Motor neuron (in vitro differentiated cells): ENCODE measurements at regions not wholly inside any gene's neighbourhood (a gene's known extent, or its start where the extent isn't known, plus 50 kb on each side); places are given as distances from the start of the nearest gene placed in this dataset.
A peak's percentile ranks its signal among the peaks of the same experiment; 100 is the strongest.

Source experiments
- ATAC-seq, 8 experiments: fragments of 200-7000 bp; cut with Tn5 transposase; replicated peaks in 6 of 8; 2 replicates each; pipeline ENCODE4 v1.8.0; 2021; ENCODE audit warnings: mild to moderate bottlenecking in 8 of 8, moderate library complexity in 8 of 8
- H3K27ac ChIP-seq, 2 donors: fragments of 250-450 bp; sonication (Bioruptor Pico); 2 replicates each; pipeline ENCODE4 v1.9.0; 2021; ENCODE audit warnings: antibody characterized with exemption in 2 of 2, mild to moderate bottlenecking in 2 of 2, moderate library complexity in 1 of 2
- H3K4me1 ChIP-seq, 2 donors: fragments of 250-450 bp; sonication (Bioruptor Pico); replicated peaks in 1 of 2; 2 replicates each; pipeline ENCODE4 v1.6.1; 2021; ENCODE audit warnings: antibody characterized with exemption in 2 of 2, mild to moderate bottlenecking in 2 of 2, moderate library complexity in 1 of 2
- H3K4me3 ChIP-seq, 5 donors: fragments of 250-450 bp; sonication (Bioruptor Pico); 2 replicates each; pipeline ENCODE4 v1.9.0; 2021; ENCODE audit warnings: antibody characterized with exemption in 5 of 5, mild to moderate bottlenecking in 5 of 5, moderate library complexity in 4 of 5
- WGBS, 10 experiments: fragments of 450-650 bp; shearing (Covaris generic); methylation state at CpG; one replicate each; pipeline ENCODE4 v1.0.0; 2022; 5-methylcytosine and 5-hydroxymethylcytosine counted together
- in situ Hi-C, 9 experiments: fragments of 400-800 bp; cut with MboI; loops; one replicate each; pipeline ENCODE4 v1.15.0; 2021; ENCODE audit warnings: low sequenced_read_pairs in 9 of 9, low pct_unique_long_range_greater_than_20kb in 2 of 9; ENCODE audit not compliant: unreplicated experiment in 9 of 9

GRCh38 chr16:13291591-13292333 lies 390.4 kb downstream of the SHISA9 start:
- Histone ChIP-seq H3K4me1 (no peaks in the 10 kb centered on the region), H3K27ac (no peak overlapping the region), H3K4me3 (no peak overlapping the region)
- 39 to 91% (median 76%) methylated on average over 1 to 4 of the region's 4 CpGs for WGBS, 10 experiments
- ATAC-seq, result no peak
- in situ Hi-C loops, result no loop called here

GRCh38 chr16:13296206-13296605 lies 394.8 kb downstream of the SHISA9 start:
- H3K4me3 ChIP-seq, result no peak overlapping the region
- H3K4me1 ChIP-seq, result peaks cover 5 to 7% of the 10 kb centered on the region in 2 donors

GRCh38 chr16:13298666-13299065 lies 397.3 kb downstream of the SHISA9 start:
- 0 to 96% (median 48%) methylated on average over 2 to 5 of the region's 5 CpGs; no CpG with 5 or more reads in 5 of the 10 experiments for WGBS, 10 experiments
- ATAC-seq, result no peak
- Histone ChIP-seq H3K4me1 (peaks cover 5 to 7% of the 10 kb centered on the region in 2 donors), H3K4me3 (no peak overlapping the region), H3K27ac (no peak overlapping the region)
- in situ Hi-C loops, result no loop called here

More at GRCh38 chr16:13296206-13296605, 394.8 kb downstream of the SHISA9 start:
- no peak for ATAC-seq
- 36 to 100% (median 74%) methylated on average over 1 to 4 of the region's 4 CpGs; no CpG with 5 or more reads in 1 of the 10 experiments for WGBS, 10 experiments
- in situ Hi-C loops, result no loop called here
- H3K27ac ChIP-seq, result no peak overlapping the region

GRCh38 chr16:13300066-13300840 lies 398.9 kb downstream of the SHISA9 start:
- Histone ChIP-seq H3K27ac (no peak overlapping the region), H3K4me1 (peaks cover 5 to 7% of the 10 kb centered on the region in 2 donors), H3K4me3 (no peak overlapping the region)
- ATAC-seq, result peak in 1 of 8 experiments; percentile 38
- WGBS, 10 experiments, result 7 to 87% (median 48%) methylated on average over 2 to 7 of the region's 9 CpGs; no CpG with 5 or more reads in 1 of the 10 experiments
- in situ Hi-C loops, result no loop called here

GRCh38 chr16:13305019-13305755 lies 403.8 kb downstream of the SHISA9 start:
- H3K4me3 ChIP-seq, result no peak overlapping the region
- in situ Hi-C loops, result no loop called here
- 0 to 100% (median 83%) methylated on average over 1 to 8 of the region's 8 CpGs for WGBS, 10 experiments
- no peak overlapping the region for H3K27ac ChIP-seq
- H3K4me1 ChIP-seq, result peaks cover 2 to 5% of the 10 kb centered on the region in 2 donors
- ATAC-seq, result no peak

- Histone ChIP-seq H3K4me1 (no peaks in the 10 kb centered on the region), H3K27ac (no peak overlapping the region), H3K4me3 (no peak overlapping the region)
- WGBS, 10 experiments, result 0 to 78% (median 30%) methylated on average over 1 to 2 of the region's 2 CpGs; no CpG with 5 or more reads in 1 of the 10 experiments
- no peak for ATAC-seq
- in situ Hi-C loops, result no loop called here
Observed at GRCh38 chr16:13306161-13306995, 405.0 kb downstream of the SHISA9 start.

- WGBS, 10 experiments, result 0 to 92% (median 83%) methylated on average over 1 to 4 of the region's 4 CpGs
- Histone ChIP-seq H3K4me3 (no peak overlapping the region), H3K27ac (no peak overlapping the region), H3K4me1 (no peaks in the 10 kb centered on the region)
- no peak for ATAC-seq
- in situ Hi-C loops, result no loop called here
Observed at GRCh38 chr16:13307255-13307654, 405.9 kb downstream of the SHISA9 start.

- Histone ChIP-seq H3K4me3 (no peak overlapping the region), H3K4me1 (no peaks in the 10 kb centered on the region), H3K27ac (no peak overlapping the region)
- no peak for ATAC-seq
- in situ Hi-C loops, result no loop called here
- 0 to 100% (median 83%) methylated on average over 2 to 5 of the region's 5 CpGs; no CpG with 5 or more reads in 1 of the 10 experiments for WGBS, 10 experiments
Observed at GRCh38 chr16:13307851-13308250, 406.5 kb downstream of the SHISA9 start.

- H3K4me1 ChIP-seq, result peaks cover 0 to 13% of the 10 kb centered on the region in 2 donors
- no peak for ATAC-seq
- H3K27ac ChIP-seq, result no peak overlapping the region
- in situ Hi-C loops, result no loop called here
- WGBS, 10 experiments, result 33 to 100% (median 100%) methylated on average over 1 of the region's 1 CpG; no CpG with 5 or more reads in 1 of the 10 experiments
- H3K4me3 ChIP-seq, result no peak overlapping the region
Observed at GRCh38 chr16:13312063-13312462, 410.7 kb downstream of the SHISA9 start.

GRCh38 chr16:13313351-13313750 lies 412.0 kb downstream of the SHISA9 start:
- Histone ChIP-seq H3K27ac (no peak overlapping the region), H3K4me1 (peaks cover 0 to 14% of the 10 kb centered on the region in 2 donors), H3K4me3 (no peak overlapping the region)
- no peak for ATAC-seq
- in situ Hi-C loops, result no loop called here

GRCh38 chr16:13314633-13315032 lies 413.2 kb downstream of the SHISA9 start:
- 0 to 100% (median 44%) methylated on average over 1 to 2 of the region's 2 CpGs; no CpG with 5 or more reads in 3 of the 10 experiments for WGBS, 10 experiments
- Histone ChIP-seq H3K4me3 (no peak overlapping the region), H3K27ac (no peak overlapping the region), H3K4me1 (peaks cover 0 to 14% of the 10 kb centered on the region in 2 donors)
- in situ Hi-C loops, result no loop called here
- peak in 4 of 8 experiments; percentile 30 to 93 (median 72) for ATAC-seq

GRCh38 chr16:13315642-13316427 lies 414.4 kb downstream of the SHISA9 start:
- WGBS, 10 experiments, result 6 to 50% (median 24%) methylated on average over 1 to 4 of the region's 5 CpGs; no CpG with 5 or more reads in 1 of the 10 experiments
- peak in 6 of 8 experiments; percentile 25 to 99 (median 92) for ATAC-seq
- in situ Hi-C loops, result no loop called here
- no peak overlapping the region for H3K27ac ChIP-seq
- H3K4me3 ChIP-seq, result no peak overlapping the region
- H3K4me1 ChIP-seq, result peaks cover 0 to 14% of the 10 kb centered on the region in 2 donors
